GM12892 (cell line): ENCODE measurements at regions not wholly inside any gene's neighbourhood (a gene's known extent, or its start where the extent isn't known, plus 50 kb on each side); places are given as distances from the start of the nearest gene placed in this dataset.

Experiments used
- POLR2A ChIP-seq: IDR thresholded peaks from 2 replicates; pipeline ENCODE4 v1.6.1; 2011; ENCODE audit warnings: low read depth, low read length, control low read depth
- TAF1 ChIP-seq: IDR thresholded peaks from 2 replicates; pipeline ENCODE4 v1.6.1; 2011; ENCODE audit warnings: low read depth, mild to moderate bottlenecking, control low read depth, low read length, borderline replicate concordance

DNA sequence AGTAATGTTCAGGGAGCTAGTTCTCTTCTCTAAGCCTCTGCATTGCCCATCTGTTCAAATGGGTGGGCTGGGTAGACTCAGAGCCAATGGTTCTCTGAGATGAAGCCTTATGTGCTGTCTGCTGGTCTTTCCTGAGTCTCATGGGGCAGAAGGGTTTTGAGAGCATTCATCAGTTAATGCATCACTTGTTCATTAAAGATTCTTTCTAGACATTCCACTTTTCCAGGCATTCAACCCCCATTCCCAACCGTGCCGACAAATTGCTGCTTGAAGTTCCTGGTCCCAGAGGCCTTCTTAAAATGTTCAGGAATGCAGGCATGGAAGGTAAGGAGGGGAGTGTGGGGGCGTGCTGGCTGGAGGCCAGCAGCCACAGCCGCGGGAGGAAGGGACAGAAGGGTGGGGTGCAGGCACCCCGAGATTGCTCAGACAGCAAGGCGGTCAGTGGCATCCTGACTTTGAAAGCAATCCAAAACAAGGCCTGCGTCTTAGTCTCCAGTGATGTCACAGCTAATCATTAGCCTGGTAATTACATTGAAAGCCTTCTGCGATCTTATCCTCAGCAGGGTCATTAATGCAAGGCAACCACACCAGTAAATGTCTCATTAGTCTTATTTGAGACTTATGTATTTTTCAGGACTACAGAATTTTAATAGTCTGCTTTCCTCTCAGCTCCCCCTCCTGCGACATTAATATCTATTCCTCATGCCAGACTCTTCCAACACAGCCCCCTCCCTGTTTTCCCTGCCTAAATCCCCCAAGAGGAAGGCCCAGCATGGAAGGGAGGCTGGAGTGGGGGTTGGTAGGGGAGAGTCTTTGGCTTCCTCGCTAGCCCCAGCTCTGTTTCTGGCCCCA, 328.8 kb downstream of the MIAT start:
- TF ChIP-seq POLR2A: no peak
- no peak for TF ChIP-seq TAF1
